NCI-H460 (cell line): ENCODE measurements at regions not wholly inside any gene's neighbourhood (a gene's known extent, or its start where the extent isn't known, plus 50 kb on each side); places are given as distances from the start of the nearest gene placed in this dataset.

Source experiments
- DNase-seq: peaks from one replicate; pipeline ENCODE4 v3.0.0-alpha.2; 2016; ENCODE audit warnings: low read depth; ENCODE audit errors: extremely low read depth

DNA sequence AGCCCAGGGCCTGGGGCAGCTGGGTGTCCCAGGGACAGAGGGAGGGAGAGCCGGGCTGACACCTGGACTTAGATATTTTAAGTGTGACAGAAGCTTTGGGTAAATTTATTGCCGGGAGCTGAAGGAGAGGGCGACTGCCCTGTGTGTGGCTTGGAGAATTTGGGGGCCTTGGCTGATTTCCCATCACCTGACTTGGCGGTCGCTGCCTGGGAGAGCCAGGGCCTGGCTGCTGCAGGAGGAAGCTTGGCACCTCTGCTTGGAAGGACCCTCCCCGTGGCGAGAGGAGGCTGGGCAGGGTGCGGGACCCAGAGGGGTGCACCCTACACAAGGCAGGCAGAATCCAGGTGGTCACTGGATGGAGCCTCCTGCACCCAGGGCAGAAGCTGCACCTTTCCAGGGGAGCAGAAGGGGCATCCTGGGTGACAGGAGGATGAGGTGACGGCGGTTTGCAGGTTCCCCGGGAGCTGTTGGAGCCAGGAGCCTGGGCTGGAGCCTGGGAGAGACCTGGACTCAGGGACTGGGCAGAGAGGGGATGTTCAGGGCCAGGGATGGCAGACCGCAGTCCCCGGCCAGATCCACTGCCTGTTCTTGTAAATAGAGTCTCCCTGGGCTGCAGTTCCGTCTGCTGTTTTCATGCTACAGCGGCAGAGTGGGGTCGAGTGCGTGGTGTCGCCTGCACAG is 72.0 kb downstream of the RGS12 start:
- DNase-seq: no peak

GRCh38 chr4:3365326-3365725 is 72.5 kb downstream of the RGS12 start:
- DNase-seq: no peak

DNA sequence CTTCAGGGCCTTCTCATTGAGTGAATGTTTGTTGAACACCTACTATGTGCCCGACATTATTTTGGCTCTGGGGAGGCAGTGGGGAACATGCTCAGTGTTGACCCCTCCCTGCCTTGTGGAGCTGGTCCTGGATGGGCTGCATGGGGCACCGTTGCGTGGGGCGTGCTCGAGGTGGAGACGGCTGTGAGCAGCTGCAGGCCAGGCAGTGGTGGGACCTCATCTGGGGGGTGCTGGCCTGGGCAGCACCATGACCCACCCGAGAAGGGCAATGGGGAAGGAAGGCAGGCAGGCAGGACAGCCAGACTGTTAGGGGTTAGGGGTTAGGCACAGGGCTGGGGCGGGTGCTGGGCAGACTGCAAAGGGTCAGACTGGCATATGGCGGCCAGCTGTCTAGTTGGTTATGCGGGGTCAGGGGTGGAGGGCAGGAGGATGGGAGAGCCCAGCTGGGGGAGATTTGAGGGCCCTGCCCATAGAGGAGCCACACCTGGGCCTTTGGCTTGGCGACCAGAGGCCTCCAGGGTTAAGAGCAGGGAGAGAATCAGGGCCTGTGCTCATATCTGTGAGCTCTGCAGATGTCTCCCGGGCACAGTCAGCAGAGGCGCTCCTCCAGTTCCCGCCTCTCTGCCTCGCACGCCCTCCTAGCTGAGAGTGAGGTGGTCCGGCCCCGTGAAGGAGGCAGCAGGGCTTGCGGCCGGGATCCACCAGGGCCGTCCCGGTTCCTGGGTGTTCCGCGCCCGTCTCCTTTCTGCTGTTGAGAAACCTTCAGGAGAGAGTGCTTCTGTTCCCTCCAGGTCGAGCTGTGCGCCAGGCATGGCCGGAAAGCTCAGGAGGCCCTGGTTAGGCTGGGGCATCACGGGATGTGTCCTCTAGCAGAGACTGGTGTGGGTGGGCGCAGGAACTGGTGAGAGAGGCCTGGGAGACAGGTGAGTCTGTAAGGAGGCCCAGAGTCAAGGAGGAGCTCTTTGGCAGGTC is 73.3 kb downstream of the RGS12 start:
- DNase-seq: no peak

DNA sequence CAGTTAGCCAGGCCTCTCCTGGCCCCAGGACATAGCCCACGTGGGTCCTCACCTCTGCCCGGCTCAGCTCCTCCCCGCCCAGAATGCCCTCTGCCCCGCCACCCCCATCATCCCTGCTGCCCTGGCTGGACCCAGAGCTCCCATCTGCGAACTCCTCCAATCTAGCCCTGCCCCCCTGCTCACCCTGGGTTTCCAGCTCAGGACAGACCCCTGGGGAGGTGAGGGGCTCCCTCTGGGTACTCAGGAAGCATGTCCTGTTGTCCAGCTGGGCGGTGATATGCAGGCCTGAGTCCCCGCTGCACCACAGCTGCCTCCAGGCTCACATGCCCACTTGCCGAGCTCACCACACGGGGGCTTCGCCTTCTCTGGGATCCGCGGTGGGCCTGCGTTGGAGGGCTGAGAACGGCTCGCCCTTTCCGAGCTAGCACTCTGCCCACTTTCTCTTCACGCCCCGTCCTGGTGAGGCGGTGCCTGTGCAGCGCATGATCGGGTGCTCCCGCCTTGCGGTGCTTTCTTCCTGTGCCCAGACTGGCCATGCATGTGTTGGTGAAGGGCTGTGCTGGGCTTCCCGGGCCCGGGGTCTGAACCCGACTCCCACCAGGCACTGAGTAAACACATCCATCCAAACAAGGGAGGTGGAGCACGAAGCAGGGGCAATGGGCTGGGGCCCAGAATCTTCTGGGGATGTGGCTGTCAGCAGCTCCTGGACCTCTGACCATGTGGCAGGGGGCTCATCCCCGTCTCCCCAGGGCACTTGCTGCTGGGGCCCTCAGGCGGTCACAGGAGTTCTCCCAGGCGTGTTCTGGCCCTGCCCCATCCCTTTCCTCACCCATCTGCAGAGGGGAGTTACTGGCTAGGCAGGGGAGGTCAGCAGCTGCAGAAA is 74.3 kb downstream of the RGS12 start:
- DNase-seq: no peak

DNA sequence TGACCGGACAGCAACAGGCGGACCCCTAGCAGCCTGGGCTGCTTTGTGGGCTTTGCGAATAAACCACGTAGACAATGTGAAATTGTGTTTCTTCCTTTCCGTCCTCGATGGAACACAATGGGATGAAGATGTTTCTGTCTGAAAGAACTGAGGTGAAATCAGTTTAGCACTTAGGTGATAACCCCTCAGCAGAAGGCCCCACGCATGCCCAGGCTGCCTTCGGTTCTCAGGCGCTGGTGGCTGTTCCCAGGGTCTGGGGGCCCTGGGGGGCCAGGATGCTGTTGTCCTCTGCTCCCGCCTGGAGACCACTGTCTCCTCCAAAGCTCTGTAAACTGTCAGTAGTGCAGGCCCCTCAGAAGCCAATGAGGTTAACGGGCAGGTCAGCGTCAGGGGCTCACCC is 73.9 kb upstream of the HGFAC start:
- no peak for DNase-seq

- DNase-seq: no peak
Observed at GRCh38 chr4:3368334-3368733, 73.4 kb upstream of the HGFAC start.

GRCh38 chr4:3368841-3369760 is 72.7 kb upstream of the HGFAC start:
- no peak for DNase-seq

DNA sequence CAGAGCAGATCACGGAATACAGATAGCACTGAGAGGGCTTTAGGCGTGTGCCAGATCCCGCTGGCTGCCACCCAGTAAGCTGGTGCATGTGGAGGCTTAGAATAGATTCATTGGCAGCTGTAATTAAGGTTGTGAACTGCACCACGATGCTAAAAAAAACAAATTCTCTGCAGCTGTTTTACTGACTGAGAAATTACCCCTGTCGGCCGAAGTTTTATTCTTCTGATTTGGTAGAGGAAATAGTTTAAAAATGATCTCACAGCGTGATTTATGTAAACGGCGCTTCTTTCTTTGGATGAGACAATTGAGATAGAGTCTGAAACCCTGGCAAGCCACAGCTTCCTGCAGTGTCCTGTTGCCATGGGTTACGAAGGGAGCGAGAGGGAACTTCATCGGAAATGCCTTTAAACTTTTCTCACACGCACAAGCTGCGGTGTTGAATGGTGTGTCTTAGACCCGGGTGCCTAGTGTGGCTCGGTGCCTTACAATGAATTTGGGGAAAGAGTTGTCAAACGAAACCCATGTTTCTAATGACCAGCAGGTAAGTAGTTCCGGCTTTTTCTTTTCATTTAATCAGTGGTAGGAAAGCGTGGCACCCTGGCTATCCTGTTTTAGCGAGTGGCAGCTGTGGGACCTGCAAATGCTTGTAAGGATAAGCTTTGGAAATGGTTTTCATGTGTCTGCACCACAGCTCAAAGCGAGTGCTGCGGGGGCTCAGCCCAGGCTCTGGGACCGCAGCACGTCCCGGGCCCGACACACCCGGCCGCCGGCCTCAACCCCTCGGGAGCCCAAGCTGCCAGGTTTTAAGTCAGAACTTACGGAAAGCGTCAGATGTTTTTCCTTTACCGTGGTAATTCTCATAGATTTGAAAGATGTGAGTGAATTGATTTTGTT is 71.7 kb upstream of the HGFAC start:
- DNase-seq: no peak

- DNase-seq: no peak
Observed at GRCh38 chr4:3371033-3372001, 70.5 kb upstream of the HGFAC start.

DNA sequence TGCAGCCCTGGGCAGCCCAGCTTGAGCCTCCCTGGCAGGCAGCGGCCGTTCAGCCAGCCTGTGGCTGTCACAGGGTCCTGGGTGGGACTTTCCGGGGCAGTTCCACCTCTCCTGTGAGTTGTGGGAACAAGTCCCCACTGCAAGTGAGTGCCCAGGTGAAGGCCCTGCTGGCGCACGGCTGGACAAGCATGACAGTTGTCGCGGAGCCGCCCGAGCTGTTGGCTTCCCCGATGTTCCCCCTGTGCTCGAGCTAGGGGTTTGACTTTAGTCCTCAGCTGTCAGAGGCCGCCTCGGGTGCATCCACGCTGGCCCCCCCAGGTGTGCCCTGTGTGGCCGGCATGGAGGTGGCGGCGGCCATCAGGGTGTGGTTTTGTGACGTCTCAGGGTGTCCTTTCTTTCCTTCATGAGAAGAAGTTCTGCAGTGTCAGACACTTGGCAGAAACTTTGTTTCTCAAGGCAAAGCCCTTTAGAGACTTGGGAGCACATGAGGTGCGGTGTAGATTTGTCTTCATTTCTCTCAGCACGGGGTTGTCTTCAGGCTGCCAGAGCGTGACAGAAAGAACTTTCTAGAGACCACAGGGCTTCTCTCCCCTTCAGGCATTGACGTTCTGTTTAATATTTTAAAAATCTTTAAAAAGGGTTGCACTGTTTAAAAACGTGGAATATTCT is 69.4 kb upstream of the HGFAC start:
- no peak for DNase-seq

DNA sequence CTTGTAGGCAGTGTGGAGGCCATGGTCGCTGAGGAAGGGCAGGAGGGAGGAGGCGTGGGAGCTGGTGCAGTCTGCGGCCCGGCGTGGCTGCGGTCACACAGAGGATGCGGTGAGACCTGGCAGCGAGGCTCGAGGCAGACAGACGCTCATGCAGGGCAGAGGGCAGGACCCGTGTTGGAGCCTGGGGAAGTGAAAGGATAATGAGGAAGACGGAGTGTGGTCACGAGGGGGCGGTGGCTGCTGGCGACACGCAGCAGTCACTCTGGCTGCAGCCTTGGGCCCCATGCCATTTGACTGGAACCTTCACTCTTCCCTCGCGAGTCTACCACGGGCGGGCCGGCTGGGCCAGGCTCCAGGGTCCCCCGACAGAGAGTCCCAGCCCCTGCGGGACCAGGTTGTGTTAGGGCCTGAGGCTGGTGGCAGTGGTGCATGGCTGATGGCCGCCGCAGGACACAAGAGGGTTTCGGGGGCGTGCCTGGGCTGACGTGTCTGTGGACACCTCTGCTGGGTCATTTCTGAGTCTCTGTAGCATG is 68.8 kb upstream of the HGFAC start:
- DNase-seq: no peak

GRCh38 chr4:3373468-3373867 is 68.3 kb upstream of the HGFAC start:
- DNase-seq: no peak

DNA sequence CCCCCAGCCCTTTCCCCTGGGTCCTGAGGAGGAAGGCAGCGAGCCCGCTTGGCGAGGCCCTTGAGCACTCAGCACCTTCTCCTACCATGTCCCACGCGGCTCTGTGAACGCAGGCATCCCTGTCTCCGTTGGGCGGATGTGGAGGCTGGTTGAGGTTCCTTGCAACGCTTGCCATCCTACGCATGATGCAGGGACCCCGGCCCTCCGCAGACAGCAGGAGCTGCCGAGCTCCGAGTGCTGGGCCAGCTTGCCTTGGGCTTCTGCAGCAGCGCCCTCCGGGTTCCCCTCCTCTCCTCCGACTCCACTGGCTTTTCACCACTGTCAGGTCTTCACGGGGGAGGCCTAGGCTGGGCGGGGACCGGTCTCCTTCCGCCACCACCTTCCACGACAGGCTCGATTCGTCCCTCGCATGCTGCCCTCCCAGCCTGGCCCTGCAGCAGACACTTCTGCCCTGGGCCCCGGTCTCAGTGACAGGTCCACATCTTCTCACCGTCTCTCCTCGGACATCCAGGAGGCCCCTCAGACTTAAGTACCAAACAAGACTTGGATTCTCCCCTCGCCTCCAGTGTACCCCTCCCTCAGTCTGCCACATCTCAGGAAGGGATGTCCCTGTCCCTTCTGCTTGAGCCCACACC is 67.6 kb upstream of the HGFAC start:
- no peak for DNase-seq

GRCh38 chr4:3374667-3375066 is 67.1 kb upstream of the HGFAC start:
- no peak for DNase-seq

GRCh38 chr4:3375688-3376087 is 66.1 kb upstream of the HGFAC start:
- no peak for DNase-seq

- DNase-seq: no peak
Observed at GRCh38 chr4:3376266-3376665, 65.5 kb upstream of the HGFAC start.
